Ovary (tissue), 7 donors: ENCODE measurements at regions not wholly inside any gene's neighbourhood (a gene's known extent, or its start where the extent isn't known, plus 50 kb on each side); places are given as distances from the start of the nearest gene placed in this dataset.

Experiments used
- DNase-seq, 5 donors: peaks; one replicate each; pipeline ENCODE4 v3.0.0-alpha.2; 2019 to 2020
- H3K27ac ChIP-seq, 2 donors: fragments of 200-600 bp; one replicate each; pipeline versions ENCODE4 v1.5.1 to v1.8.0; 2019 to 2022
- H3K27me3 ChIP-seq: fragments of 200-600 bp; one replicate; pipeline ENCODE4 v1.8.0; 2022
- H3K36me3 ChIP-seq: fragments of 200-600 bp; sonication (generic); one replicate; pipeline ENCODE4 v1.5.1; 2019
- H3K4me1 ChIP-seq: one replicate; pipeline ENCODE4 v1.8.1; 2013; ENCODE audit warnings: mild to moderate bottlenecking, moderate library complexity; ENCODE audit not compliant: insufficient read depth
- H3K4me3 ChIP-seq: fragments of 200-600 bp; sonication (generic); one replicate; pipeline ENCODE4 v1.5.1; 2017
- H3K9me3 ChIP-seq, 2 donors: fragments of 200-600 bp in 1 of 2; sonication (generic) in 1 of 2; one replicate each; pipeline versions ENCODE4 v1.5.1 to v1.8.1; 2013 to 2019; ENCODE audit warnings: mild to moderate bottlenecking in 1 of 2, moderate library complexity in 1 of 2
- CTCF ChIP-seq, 3 donors: fragments of 450-650 bp in 2 of 3; fragments of 200-600 bp in 1 of 3; IDR thresholded peaks; one replicate each; pipeline versions ENCODE4 v1.5.1 to v1.8.0; 2016 to 2022; ENCODE audit warnings: antibody characterized with exemption in 3 of 3, mild to moderate bottlenecking in 1 of 3
- EP300 ChIP-seq: sonication (generic); formaldehyde crosslinking; IDR thresholded peaks from one replicate; pipeline ENCODE4 v1.6.1; 2017; ENCODE audit warnings: antibody characterized with exemption
- POLR2A ChIP-seq: fragments of 450-650 bp; IDR thresholded peaks from one replicate; pipeline ENCODE4 v1.6.1; 2017; ENCODE audit warnings: antibody characterized with exemption, mild to moderate bottlenecking, moderate library complexity
- WGBS, 3 donors: extraction: QIAGEN DNeasy Blood & Tissue Kit in 1 of 3; methylation state at CpG; one replicate each; pipeline versions ENCODE4 v1.1.5 to v1.1.7; 2013 to 2017; 5-methylcytosine and 5-hydroxymethylcytosine counted together
- intact Hi-C, 4 donors: fragments of 100-400 bp; cut with DNase I; formaldehyde crosslinking; loops; one replicate each; pipeline versions ENCODE4 v1.11.0 to v1.15.1; 2022 to 2023
- donor health status: DM: no; HTN: no; CAD: no; lungs with moderate emphysema.
- donor health status: DM: no; HTN: no; CAD: no.
- donor health status: Bipolar disorder and iron deficiency.
- donor health status: DM: no; HTN: no; CAD: no.
- donor health status: DM: yes; HTN: yes; CAD: no.

DNA sequence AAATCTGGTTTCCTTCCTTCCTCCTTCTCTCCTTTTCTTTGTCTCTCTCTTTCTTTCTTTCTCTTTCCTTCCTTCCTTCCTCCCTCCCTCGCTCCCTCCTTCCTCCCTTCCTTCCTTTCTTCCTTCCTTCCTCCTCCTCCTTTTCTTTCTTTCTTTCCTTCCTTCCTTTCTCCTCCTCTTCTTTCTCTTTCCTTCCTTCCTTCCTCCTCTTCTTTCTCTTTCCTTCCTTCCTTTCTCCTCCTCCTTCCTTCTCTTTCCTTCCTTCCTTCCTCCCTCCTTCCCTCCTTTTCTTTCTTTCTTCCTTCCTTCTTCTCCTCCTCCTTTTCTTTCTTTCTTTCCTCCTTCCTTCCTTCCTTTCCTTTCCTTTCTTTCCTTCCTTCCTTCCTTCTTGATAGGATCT lies 61.2 kb downstream of the VIP start:
- no peak for DNase-seq
- WGBS, 3 donors: 77 to 82% (median 81%) methylated on average over 1 of the region's 1 CpG
- intact Hi-C loops: no loop called here
- H3K9me3 ChIP-seq: no peaks in the 10 kb centered on the region
- H3K4me1 ChIP-seq: no peaks in the 10 kb centered on the region
- no peak for TF ChIP-seq EP300
- no peak for TF ChIP-seq POLR2A
- TF ChIP-seq CTCF (IDR thresholded peaks at IDR 0.05): no peak
- H3K36me3 ChIP-seq: no peaks in the 10 kb centered on the region
- no peak overlapping the region for H3K27ac ChIP-seq
- H3K4me3 ChIP-seq: no peak overlapping the region
- no peaks in the 10 kb centered on the region for H3K27me3 ChIP-seq

- Histone ChIP-seq H3K36me3 (no peaks in the 10 kb centered on the region), H3K4me1 (no peaks in the 10 kb centered on the region), H3K27ac (no peak overlapping the region), H3K27me3 (no peaks in the 10 kb centered on the region), H3K9me3 (no peaks in the 10 kb centered on the region), H3K4me3 (no peak overlapping the region)
- DNase-seq: no peak
- TF ChIP-seq EP300: no peak
- TF ChIP-seq POLR2A: no peak
- no peak for TF ChIP-seq CTCF (IDR thresholded peaks at IDR 0.05)
- intact Hi-C loops: no loop called here
- WGBS, 3 donors: 77 to 85% (median 81%) methylated on average over 5 of the region's 5 CpGs
Observed at GRCh38 chr6:152815230-152815872, 64.8 kb downstream of the VIP start.

DNA sequence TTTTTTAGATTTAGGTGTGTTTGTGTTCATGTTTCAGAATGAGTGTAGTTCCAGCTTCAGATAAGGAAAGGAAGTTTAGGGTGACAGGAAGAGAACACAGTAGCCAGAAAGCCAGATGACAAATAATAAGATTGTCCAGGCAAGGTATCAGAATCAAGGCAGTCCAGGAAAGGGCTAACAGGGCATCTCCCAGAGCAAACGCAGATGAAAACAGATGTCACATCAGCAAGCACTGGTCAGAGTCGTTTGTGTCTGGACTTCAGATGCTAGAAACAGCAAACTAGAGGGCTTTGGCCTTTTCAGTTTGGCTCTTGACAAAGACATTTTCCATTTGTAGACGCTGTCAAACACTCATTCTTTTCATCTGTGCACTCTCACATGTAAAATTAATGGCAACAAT lies 65.5 kb downstream of the VIP start:
- WGBS, 3 donors: 57 to 65% (median 60%) methylated on average over 3 of the region's 3 CpGs
- no peaks in the 10 kb centered on the region for H3K27me3 ChIP-seq
- H3K4me1 ChIP-seq: no peaks in the 10 kb centered on the region
- no peak overlapping the region for H3K27ac ChIP-seq
- H3K9me3 ChIP-seq: no peaks in the 10 kb centered on the region
- DNase-seq: no peak
- intact Hi-C loops: no loop called here
- TF ChIP-seq POLR2A (no peak), EP300 (no peak), CTCF (IDR thresholded peaks at IDR 0.05) (no peak)
- no peaks in the 10 kb centered on the region for H3K36me3 ChIP-seq
- H3K4me3 ChIP-seq: no peak overlapping the region

GRCh38 chr6:152821525-152821924 lies 70.9 kb downstream of the VIP start:
- Histone ChIP-seq H3K9me3 (no peaks in the 10 kb centered on the region), H3K4me3 (no peak overlapping the region), H3K4me1 (no peaks in the 10 kb centered on the region), H3K27me3 (no peaks in the 10 kb centered on the region), H3K36me3 (no peaks in the 10 kb centered on the region), H3K27ac (no peak overlapping the region)
- WGBS, 3 donors: 43 to 47% (median 45%) methylated on average over 4 of the region's 4 CpGs
- no peak for TF ChIP-seq CTCF (IDR thresholded peaks at IDR 0.05)
- TF ChIP-seq EP300: no peak
- no peak for TF ChIP-seq POLR2A
- no peak for DNase-seq
- intact Hi-C loops: no loop called here
